Right lobe of liver (tissue), 4 donors: ENCODE measurements at regions not wholly inside any gene's neighbourhood (a gene's known extent, or its start where the extent isn't known, plus 50 kb on each side); places are given as distances from the start of the nearest gene placed in this dataset.

Source experiments
- CTCF ChIP-seq, 4 donors: fragments of 200-600 bp in 3 of 4; fragments of 450-650 bp in 1 of 4; IDR thresholded peaks; one replicate each; pipeline versions ENCODE4 v1.5.1 to v1.8.0; 2016 to 2022; ENCODE audit warnings: antibody characterized with exemption in 4 of 4, mild to moderate bottlenecking in 2 of 4
- POLR2A ChIP-seq: fragments of 450-650 bp; IDR thresholded peaks from one replicate; pipeline ENCODE4 v1.6.1; 2017; ENCODE audit warnings: antibody characterized with exemption, mild to moderate bottlenecking
- donor health status: DM: no; HTN: no; CAD: no.
- donor health status: DM: no; HTN: no; CAD: no.
- donor health status: DM: no; HTN: yes; CAD: no.

- TF ChIP-seq POLR2A (no peak), CTCF (IDR thresholded peaks at IDR 0.05) (no peak)
These were observed 58.2 kb downstream of the ZBTB38 start for GRCh38 chr3:141426404-141427034.
